CD1c-positive myeloid dendritic cell (primary cell): ENCODE measurements at regions not wholly inside any gene's neighbourhood (a gene's known extent, or its start where the extent isn't known, plus 50 kb on each side); places are given as distances from the start of the nearest gene placed in this dataset.

Experiments used
- DNase-seq: peaks from one replicate; pipeline ENCODE4 v3.0.0-alpha.2; 2016; ENCODE audit errors: extremely low spot score

- no peak for DNase-seq
Observed at GRCh38 chr21:19833082-19833481, 1165.1 kb upstream of the NCAM2 start.

GRCh38 chr21:19842601-19843000 is 1155.6 kb upstream of the NCAM2 start:
- DNase-seq: no peak

- no peak for DNase-seq
Observed at GRCh38 chr21:19844334-19844733, 1153.9 kb upstream of the NCAM2 start.

- DNase-seq: no peak
Observed at GRCh38 chr21:19850157-19850556, 1148.1 kb upstream of the NCAM2 start.

- no peak for DNase-seq
Observed at GRCh38 chr21:19853061-19853460, 1145.1 kb upstream of the NCAM2 start.

- DNase-seq: no peak
Observed at GRCh38 chr21:19853709-19854575, 1144.3 kb upstream of the NCAM2 start.

GRCh38 chr21:19855522-19855921 is 1142.7 kb upstream of the NCAM2 start:
- DNase-seq: no peak

- no peak for DNase-seq
Observed at GRCh38 chr21:19864476-19864875, 1133.7 kb upstream of the NCAM2 start.

- DNase-seq: no peak
Observed at GRCh38 chr21:19870682-19871081, 1127.5 kb upstream of the NCAM2 start.

- DNase-seq: no peak
Observed at GRCh38 chr21:19874521-19874920, 1123.7 kb upstream of the NCAM2 start.

GRCh38 chr21:19878133-19878532 is 1120.1 kb upstream of the NCAM2 start:
- DNase-seq: no peak

- no peak for DNase-seq
Observed at GRCh38 chr21:19899645-19900044, 1098.6 kb upstream of the NCAM2 start.

- no peak for DNase-seq
Observed at GRCh38 chr21:19900149-19900548, 1098.1 kb upstream of the NCAM2 start.

- DNase-seq: no peak
Observed at GRCh38 chr21:19908390-19908789, 1089.8 kb upstream of the NCAM2 start.

GRCh38 chr21:19914028-19914427 is 1084.2 kb upstream of the NCAM2 start:
- no peak for DNase-seq

- DNase-seq: no peak
Observed at GRCh38 chr21:19921211-19921610, 1077.0 kb upstream of the NCAM2 start.

- no peak for DNase-seq
Observed at GRCh38 chr21:19922122-19922521, 1076.1 kb upstream of the NCAM2 start.

- no peak for DNase-seq
Observed at GRCh38 chr21:19935467-19935866, 1062.7 kb upstream of the NCAM2 start.

- no peak for DNase-seq
Observed at GRCh38 chr21:19937619-19938018, 1060.6 kb upstream of the NCAM2 start.

GRCh38 chr21:19941626-19942025 is 1056.6 kb upstream of the NCAM2 start:
- DNase-seq: no peak

- no peak for DNase-seq
Observed at GRCh38 chr21:19950347-19950746, 1047.9 kb upstream of the NCAM2 start.

GRCh38 chr21:19969156-19969555 is 1029.1 kb upstream of the NCAM2 start:
- DNase-seq: no peak

GRCh38 chr21:19981938-19982337 is 1016.3 kb upstream of the NCAM2 start:
- no peak for DNase-seq

- no peak for DNase-seq
Observed at GRCh38 chr21:19986396-19986795, 1011.8 kb upstream of the NCAM2 start.
